ENCODE measurements at regions not wholly inside any gene's neighbourhood (a gene's known extent, or its start where the extent isn't known, plus 50 kb on each side); places are given as distances from the start of the nearest gene placed in this dataset.

DNA sequence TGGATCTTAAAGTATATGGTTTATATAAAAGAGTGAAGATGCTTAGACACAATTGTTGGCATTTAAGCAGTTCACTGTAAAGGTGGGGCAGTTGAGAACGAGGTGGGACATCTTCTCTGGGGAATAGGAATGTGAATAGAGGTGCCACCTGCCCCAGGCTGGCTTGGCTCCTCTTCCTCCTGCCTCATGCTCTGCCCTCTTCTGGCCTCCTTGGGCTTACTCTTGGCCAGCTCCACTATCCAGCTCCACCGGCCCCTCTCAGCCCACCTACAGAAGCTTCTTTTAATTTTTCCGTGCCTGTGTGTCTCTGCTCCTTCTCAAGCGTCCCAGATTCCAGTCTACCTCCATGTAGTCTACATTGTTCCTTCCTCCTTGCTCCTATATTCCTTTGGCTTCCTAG is 122.1 kb downstream of the NUF2 start:
- Histone ChIP-seq H3K27me3 (ENCODE audit: insufficient read depth, low read depth, low read length) (no peaks in the 10 kb centered on the region), H3K27ac (ENCODE audit: low read length) (no peak overlapping the region), H4K20me1 (ENCODE audit: insufficient read depth) (no peaks in the 10 kb centered on the region), H3K4me2 (ENCODE audit: low read length) (no peak overlapping the region), H2AFZ (ENCODE audit: low read depth, low read length) (no peak overlapping the region), H3K9me3 (ENCODE audit: low read length) (no peaks in the 10 kb centered on the region), H3K9me2 (ENCODE audit: insufficient read depth, low read length) (no peaks in the 10 kb centered on the region), H3K9ac (ENCODE audit: low read length) (no peak overlapping the region), H3K4me3 (ENCODE audit: low read length) (no peak overlapping the region), H3K36me3 (ENCODE audit: insufficient read depth, low read length) (no peaks in the 10 kb centered on the region), H3F3A (ENCODE audit: insufficient read depth, low read length, poor library complexity, severe bottlenecking) (no peaks in the 10 kb centered on the region), H3K79me2 (replicated peaks; ENCODE audit: insufficient read depth, low read length) (no peaks in the 10 kb centered on the region)
- TF ChIP-seq SMC3 (conservative IDR thresholded peaks at IDR 0.05; ENCODE audit: poor library complexity) (no peak), POLR2AphosphoS5 (IDR thresholded peaks at IDR 0.05) (no peak)
- TF ChIP-seq, protein P1, sequence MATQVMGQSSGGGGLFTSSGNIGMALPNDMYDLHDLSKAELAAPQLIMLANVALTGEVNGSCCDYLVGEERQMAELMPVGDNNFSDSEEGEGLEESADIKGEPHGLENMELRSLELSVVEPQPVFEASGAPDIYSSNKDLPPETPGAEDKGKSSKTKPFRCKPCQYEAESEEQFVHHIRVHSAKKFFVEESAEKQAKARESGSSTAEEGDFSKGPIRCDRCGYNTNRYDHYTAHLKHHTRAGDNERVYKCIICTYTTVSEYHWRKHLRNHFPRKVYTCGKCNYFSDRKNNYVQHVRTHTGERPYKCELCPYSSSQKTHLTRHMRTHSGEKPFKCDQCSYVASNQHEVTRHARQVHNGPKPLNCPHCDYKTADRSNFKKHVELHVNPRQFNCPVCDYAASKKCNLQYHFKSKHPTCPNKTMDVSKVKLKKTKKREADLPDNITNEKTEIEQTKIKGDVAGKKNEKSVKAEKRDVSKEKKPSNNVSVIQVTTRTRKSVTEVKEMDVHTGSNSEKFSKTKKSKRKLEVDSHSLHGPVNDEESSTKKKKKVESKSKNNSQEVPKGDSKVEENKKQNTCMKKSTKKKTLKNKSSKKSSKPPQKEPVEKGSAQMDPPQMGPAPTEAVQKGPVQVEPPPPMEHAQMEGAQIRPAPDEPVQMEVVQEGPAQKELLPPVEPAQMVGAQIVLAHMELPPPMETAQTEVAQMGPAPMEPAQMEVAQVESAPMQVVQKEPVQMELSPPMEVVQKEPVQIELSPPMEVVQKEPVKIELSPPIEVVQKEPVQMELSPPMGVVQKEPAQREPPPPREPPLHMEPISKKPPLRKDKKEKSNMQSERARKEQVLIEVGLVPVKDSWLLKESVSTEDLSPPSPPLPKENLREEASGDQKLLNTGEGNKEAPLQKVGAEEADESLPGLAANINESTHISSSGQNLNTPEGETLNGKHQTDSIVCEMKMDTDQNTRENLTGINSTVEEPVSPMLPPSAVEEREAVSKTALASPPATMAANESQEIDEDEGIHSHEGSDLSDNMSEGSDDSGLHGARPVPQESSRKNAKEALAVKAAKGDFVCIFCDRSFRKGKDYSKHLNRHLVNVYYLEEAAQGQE (IDR thresholded peaks at IDR 0.05; ENCODE audit: borderline replicate concordance): no peak

DNA sequence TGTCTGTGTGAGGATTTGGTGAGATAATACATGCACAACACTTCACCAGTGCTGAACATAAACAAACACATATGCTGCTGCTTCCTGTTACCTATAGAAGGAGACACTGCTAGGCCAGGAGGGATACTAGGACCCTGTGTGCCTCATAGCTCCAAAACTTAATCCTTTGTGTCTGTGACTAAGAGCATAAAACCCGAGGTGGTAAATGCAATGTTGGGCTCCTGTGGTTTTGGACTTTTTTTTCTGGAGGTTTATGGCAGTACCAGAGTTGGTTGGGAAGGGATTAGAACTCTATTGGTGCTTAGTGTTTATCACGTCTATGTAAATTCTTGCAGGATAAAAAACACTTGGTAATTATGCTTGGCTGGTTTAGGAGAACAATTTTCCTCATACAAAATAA is 122.9 kb downstream of the NUF2 start:
- no peak overlapping the region for H2AFZ ChIP-seq (ENCODE audit: low read depth, low read length)
- no peaks in the 10 kb centered on the region for H3K9me3 ChIP-seq (ENCODE audit: low read length)
- no peak overlapping the region for H3K4me2 ChIP-seq (ENCODE audit: low read length)
- H3K27ac ChIP-seq (ENCODE audit: low read length): no peak overlapping the region
- no peaks in the 10 kb centered on the region for H3K36me3 ChIP-seq (ENCODE audit: insufficient read depth, low read length)
- no peaks in the 10 kb centered on the region for H3K79me2 ChIP-seq (replicated peaks; ENCODE audit: insufficient read depth, low read length)
- no peaks in the 10 kb centered on the region for H4K20me1 ChIP-seq (ENCODE audit: insufficient read depth)
- H3K9me2 ChIP-seq (ENCODE audit: insufficient read depth, low read length): no peaks in the 10 kb centered on the region
- H3F3A ChIP-seq (ENCODE audit: insufficient read depth, low read length, poor library complexity, severe bottlenecking): no peaks in the 10 kb centered on the region
- H3K9ac ChIP-seq (ENCODE audit: low read length): no peak overlapping the region
- H3K27me3 ChIP-seq (ENCODE audit: insufficient read depth, low read depth, low read length): no peaks in the 10 kb centered on the region
- H3K4me3 ChIP-seq (ENCODE audit: low read length): no peak overlapping the region
- TF ChIP-seq POLR2AphosphoS5 (IDR thresholded peaks at IDR 0.05): no peak
- TF ChIP-seq SMC3 (conservative IDR thresholded peaks at IDR 0.05; ENCODE audit: poor library complexity): no peak
- TF ChIP-seq, protein P1 (IDR thresholded peaks at IDR 0.05; ENCODE audit: borderline replicate concordance): no peak
- TF ChIP-seq TAF1 (IDR thresholded peaks at IDR 0.05; ENCODE audit: low read depth): no peak
- no peak for TF ChIP-seq EP300 (conservative IDR thresholded peaks at IDR 0.05; ENCODE audit: poor library complexity, severe bottlenecking)
- no peak for TF ChIP-seq RAD21 (conservative IDR thresholded peaks at IDR 0.05)
- TF ChIP-seq, protein P2, sequence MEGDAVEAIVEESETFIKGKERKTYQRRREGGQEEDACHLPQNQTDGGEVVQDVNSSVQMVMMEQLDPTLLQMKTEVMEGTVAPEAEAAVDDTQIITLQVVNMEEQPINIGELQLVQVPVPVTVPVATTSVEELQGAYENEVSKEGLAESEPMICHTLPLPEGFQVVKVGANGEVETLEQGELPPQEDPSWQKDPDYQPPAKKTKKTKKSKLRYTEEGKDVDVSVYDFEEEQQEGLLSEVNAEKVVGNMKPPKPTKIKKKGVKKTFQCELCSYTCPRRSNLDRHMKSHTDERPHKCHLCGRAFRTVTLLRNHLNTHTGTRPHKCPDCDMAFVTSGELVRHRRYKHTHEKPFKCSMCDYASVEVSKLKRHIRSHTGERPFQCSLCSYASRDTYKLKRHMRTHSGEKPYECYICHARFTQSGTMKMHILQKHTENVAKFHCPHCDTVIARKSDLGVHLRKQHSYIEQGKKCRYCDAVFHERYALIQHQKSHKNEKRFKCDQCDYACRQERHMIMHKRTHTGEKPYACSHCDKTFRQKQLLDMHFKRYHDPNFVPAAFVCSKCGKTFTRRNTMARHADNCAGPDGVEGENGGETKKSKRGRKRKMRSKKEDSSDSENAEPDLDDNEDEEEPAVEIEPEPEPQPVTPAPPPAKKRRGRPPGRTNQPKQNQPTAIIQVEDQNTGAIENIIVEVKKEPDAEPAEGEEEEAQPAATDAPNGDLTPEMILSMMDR (IDR thresholded peaks at IDR 0.05; ENCODE audit: poor library complexity, severe bottlenecking): no peak

Measured in neural cell (in vitro differentiated cells).